OCI-LY3 (cell line): ENCODE measurements at regions not wholly inside any gene's neighbourhood (a gene's known extent, or its start where the extent isn't known, plus 50 kb on each side); places are given as distances from the start of the nearest gene placed in this dataset.

Experiments used
- CTCF ChIP-seq: fragments of 200-600, 300-600 bp; sonication (generic); IDR thresholded peaks from 2 replicates; pipeline ENCODE4 v1.5.1; 2014; ENCODE audit warnings: antibody characterized with exemption, low read length, low read depth
- EZH2phosphoT487 ChIP-seq: fragments of 200-600 bp; shearing (Covaris generic); IDR thresholded peaks from 2 replicates; pipeline ENCODE4 v1.6.1; 2018; ENCODE audit warnings: antibody characterized with exemption, mixed run types, low read depth

- TF ChIP-seq CTCF (no peak), EZH2phosphoT487 (no peak)
Measured at GRCh38 chr2:157984866-157985265, 108.7 kb upstream of the ACVR1 start.
